22Rv1 (cell line): ENCODE measurements at regions not wholly inside any gene's neighbourhood (a gene's known extent, or its start where the extent isn't known, plus 50 kb on each side); places are given as distances from the start of the nearest gene placed in this dataset.

Source experiments
- H3K27ac ChIP-seq: fragments of 450-650 bp; 2 replicates; pipeline ENCODE4 v1.5.1; 2017
- CTCF ChIP-seq: fragments of 450-650 bp; IDR thresholded peaks from 2 replicates; pipeline ENCODE4 v1.5.1; 2017; ENCODE audit warnings: mild to moderate bottlenecking
- ZFX ChIP-seq: fragments of 450-650 bp; IDR thresholded peaks from 2 replicates; pipeline ENCODE4 v1.6.1; 2017; ENCODE audit warnings: antibody characterized with exemption, borderline replicate concordance

GRCh38 chr11:134761386-134761785, 349.3 kb upstream of the B3GAT1 start:
- H3K27ac ChIP-seq = no peak overlapping the region
- TF ChIP-seq ZFX (no peak), CTCF (no peak)

- TF ChIP-seq CTCF = no peak
- TF ChIP-seq ZFX = no peak
- H3K27ac ChIP-seq = no peak overlapping the region
These were observed 348.9 kb upstream of the B3GAT1 start for GRCh38 chr11:134760957-134761356.

- no peak overlapping the region for H3K27ac ChIP-seq
- TF ChIP-seq CTCF (no peak), ZFX (no peak)
These were observed 348.3 kb upstream of the B3GAT1 start for GRCh38 chr11:134760299-134760698.

- no peak overlapping the region for H3K27ac ChIP-seq
- no peak for TF ChIP-seq CTCF
- no peak for TF ChIP-seq ZFX
These were observed 347.8 kb upstream of the B3GAT1 start for GRCh38 chr11:134759855-134760254.

- no peak overlapping the region for H3K27ac ChIP-seq
- TF ChIP-seq CTCF = no peak
- no peak for TF ChIP-seq ZFX
These were observed 347.2 kb upstream of the B3GAT1 start for GRCh38 chr11:134759274-134759673.

- no peak for TF ChIP-seq CTCF
- no peak for TF ChIP-seq ZFX
- no peak overlapping the region for H3K27ac ChIP-seq
These were observed 346.4 kb upstream of the B3GAT1 start for GRCh38 chr11:134758342-134758931.

- no peak overlapping the region for H3K27ac ChIP-seq
- TF ChIP-seq CTCF = no peak
- TF ChIP-seq ZFX = no peak
These were observed 345.6 kb upstream of the B3GAT1 start for GRCh38 chr11:134757633-134758032.
